HG03378 (cell line): ENCODE measurements at regions not wholly inside any gene's neighbourhood (a gene's known extent, or its start where the extent isn't known, plus 50 kb on each side); places are given as distances from the start of the nearest gene placed in this dataset.
A peak's percentile ranks its signal among the peaks of the same experiment; 100 is the strongest.

ENCODE experiments used
- ATAC-seq: cut with Tn5 transposase; IDR thresholded peaks from one replicate; pipeline ENCODE4 v1.9.1; 2021; ENCODE audit warnings: mild to moderate bottlenecking, moderate library complexity; ENCODE audit not compliant: unreplicated experiment

DNA sequence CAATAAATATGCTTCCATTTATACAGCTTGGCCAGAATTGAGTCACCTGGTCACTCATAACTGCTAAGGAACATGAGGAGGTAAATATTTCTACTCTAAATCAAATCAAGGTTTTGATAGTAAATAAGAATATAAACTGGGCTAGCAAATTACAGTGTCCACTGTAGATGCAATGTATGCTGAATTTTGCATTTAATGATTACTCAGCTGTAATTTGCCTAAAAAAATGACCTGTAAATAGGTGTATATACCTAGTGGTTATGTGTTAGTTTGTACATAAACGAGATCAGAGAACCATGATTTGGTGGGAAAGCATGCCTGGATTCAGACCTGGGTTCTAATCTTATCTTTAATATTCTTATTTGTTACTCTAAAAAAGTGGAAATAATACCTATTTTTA is 76.6 kb upstream of the CNTN1 start:
- no peak for ATAC-seq

DNA sequence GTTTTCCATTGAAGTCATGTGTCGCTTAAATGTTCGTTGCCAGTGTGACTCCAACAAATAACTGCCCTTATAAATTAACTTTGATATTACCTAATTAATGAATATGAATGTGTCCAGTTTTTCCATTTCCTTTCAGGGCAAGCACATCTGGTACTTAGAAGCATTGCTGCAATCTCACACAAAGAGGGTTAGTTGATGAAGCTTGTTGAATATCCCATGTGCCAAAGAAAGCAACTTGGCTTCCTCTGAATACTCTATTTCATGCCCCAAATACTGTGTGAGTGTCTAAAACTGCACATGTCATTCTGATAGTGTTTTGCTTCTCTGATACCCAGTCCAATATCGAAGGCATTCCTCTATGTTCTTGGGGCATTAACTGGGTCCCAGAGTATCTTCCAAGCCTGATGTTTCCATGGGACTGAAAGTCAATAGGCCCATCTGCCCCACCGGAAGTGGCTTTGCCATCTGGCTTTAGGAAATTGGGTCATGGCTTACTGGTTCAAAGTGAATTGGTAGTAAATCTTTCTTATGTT is 75.8 kb upstream of the CNTN1 start:
- ATAC-seq, result no peak

DNA sequence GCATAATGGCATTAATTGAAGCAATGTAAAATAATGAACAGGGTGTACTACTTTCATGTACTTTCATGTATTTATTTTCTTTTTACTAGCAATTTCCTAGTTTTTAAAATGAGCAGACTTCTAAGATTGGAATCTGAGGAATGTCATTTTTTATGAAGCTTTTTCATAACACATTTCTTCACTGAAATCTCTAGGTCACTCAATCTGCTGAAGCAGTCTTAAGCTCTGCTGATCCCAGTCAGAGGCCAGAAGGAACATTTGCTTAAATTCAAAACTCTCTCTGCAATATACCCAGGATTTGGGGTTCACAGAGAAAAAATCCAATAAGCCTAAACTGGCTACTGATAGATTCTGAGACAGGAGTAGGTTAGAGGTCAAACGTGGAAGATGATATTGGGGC is 73.6 kb upstream of the CNTN1 start:
- no peak for ATAC-seq

DNA sequence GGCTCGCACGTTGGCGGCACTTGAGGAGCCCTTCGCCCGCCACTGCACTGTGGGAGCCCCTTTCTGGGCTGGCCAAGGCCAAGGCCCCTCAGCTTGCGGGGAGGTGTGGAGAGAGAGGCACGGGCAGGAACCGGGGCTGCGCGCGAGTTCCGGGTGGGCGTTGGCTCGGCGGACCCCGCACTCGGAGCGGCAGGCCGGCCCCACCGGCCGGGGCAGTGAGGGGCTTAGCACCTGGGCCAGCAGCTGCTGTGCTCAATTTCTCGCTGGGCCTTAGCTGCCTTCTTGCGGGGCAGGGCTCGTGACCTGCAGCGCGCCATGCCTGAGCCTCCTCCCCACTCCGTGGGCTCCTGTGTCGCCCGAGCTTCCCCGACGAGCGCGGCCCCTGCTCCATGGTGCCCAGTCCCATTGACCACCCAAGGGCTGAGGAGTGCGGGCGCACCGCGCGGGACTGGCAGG is 71.6 kb upstream of the CNTN1 start:
- ATAC-seq, result no peak

DNA sequence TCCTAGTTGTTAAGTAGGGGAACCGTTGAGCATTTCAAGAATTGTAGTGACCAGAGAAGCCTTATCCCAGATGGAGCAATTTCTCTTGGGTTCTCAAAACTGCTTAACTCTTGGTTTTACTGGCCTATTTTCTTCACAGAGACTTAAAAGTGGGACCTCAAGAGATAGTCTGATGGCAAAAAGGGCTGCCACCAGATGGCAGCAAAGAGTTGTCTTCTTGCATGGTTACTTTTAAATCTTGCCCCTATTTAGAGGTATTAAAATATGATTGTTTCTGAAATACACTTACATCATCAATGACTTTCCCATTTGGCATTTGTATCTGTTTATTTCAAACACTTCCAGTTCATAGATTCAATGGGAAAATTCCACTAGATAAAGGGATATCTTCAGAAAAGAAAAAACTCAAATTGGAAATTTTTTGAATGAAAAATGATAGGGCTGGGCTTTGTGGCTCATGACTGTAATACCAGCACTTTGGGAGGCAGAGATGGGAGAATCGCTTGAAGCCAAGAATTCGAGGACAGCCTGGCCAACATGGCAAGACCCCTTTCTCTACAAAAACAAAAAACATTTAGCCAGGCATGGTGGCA is 69.9 kb upstream of the CNTN1 start:
- peak; percentile 70 for ATAC-seq

DNA sequence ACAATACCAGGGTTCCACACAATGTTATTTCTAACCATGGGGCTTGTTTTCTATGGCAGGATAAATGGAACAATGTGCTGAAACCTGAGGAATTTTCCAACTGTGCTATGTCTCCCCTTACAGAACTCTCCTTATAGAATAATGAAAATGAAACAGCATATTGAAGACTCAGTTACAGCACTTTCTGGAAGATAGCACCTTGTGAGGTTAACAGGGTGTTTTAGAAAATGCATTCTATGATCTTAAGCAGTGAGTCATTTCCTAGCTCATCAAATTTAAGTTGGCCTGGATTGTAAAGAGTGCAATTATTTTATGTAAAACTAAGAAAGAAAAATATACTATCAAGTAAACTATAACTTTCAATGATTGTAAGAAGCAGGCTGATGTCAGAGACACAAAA is 60.1 kb upstream of the CNTN1 start:
- ATAC-seq, result no peak

DNA sequence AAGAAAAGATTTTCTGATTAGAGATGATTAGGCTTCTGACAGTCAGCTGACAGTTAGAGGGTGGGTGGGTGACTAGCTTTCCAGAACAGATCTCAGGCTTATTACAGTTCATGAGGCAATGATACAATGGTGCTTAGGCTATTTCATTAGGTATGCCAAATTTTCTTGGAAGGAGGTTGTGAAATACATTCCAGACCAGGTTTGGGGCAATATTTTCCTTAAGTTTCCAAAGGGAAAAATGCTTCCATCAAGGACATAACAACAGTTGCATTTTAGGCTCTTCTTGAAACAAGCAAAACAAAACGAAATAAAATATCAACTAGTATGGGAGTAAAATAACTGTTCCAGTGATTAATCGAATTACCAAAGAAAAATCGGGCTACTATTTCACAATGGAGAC is 59.3 kb upstream of the CNTN1 start:
- no peak for ATAC-seq

DNA sequence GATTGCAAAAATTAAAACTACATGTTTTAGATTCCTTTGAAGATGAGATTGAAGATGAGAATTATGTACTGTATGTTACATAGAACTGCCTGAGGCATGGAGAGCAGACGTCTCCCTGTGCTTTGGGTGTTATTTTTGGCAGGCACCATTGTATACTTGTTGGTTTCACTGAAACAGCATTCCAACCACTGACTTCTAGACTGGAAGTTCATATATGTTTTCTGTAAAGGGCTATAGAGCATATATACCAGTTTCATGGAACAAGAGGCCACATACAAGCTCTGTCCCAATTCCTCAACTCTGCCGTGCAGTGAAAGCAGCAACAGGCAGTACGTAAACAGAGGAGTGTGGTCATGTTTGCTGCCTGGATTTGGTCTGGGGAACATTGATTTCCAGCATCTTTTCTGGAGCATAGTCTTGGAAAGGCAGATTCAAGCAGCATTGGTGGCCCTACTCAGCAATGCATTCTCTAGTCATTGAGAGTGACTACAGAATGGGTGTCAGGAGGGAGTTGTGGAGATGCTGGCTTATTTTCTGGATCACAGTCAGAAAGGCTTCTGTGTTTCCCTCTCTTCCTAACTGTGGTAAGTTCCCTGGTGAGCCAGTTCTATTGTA is 57.6 kb upstream of the CNTN1 start:
- ATAC-seq, result no peak

DNA sequence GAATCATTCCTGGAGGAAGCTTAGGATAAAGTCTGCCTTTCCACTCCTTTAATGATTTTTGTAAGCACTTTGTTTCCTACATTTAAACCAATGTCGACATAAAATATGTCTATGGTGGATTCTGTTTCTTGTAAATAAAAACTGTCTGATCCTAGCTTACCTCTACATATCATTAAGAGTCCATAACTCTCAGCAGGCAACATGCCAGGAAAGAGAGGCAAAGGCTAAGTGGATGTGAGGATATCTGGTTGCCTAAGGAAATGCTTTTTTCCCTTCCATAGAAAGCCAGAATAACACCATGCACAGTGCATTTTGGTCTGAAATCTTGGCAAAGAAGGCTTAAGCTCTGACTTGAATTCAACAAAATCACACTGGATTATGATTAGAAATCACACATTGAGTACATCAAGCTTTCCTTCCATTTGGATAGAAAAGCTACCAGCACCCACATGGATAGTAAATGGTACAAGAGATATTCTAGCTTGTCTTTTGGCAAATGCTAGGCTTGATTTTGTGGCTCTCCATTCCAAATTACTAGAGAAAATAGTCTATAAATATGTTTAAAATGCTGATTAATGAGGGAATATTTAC is 57.0 kb upstream of the CNTN1 start:
- ATAC-seq, result no peak
